ENCODE measurements at regions not wholly inside any gene's neighbourhood (a gene's known extent, or its start where the extent isn't known, plus 50 kb on each side); places are given as distances from the start of the nearest gene placed in this dataset.
"Not testable (repeated sequence)": the region's sequence is repeated elsewhere in the genome, so short reads cannot be mapped to it uniquely, and the experiment has no call there.

DNA sequence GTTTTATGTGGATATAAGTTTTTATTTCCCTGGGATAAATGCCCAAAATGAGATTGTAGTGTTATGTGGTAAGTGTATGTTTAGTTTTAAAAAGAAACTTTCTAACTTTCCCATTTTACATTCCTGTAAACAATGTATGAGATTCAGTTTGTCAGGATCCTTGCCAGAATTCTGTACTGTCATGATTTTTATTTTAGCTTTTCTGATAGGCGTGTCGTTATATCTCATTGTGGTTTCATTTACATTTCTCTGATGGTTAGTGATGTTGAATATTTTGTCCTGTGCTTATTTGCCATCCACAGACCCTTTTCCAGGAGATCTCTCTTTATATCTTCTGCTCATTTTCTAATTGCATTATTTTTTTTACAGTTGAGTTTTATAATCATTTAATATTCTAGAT is 245.6 kb upstream of the CDH2 start:
- in situ Hi-C loops (cut with HindIII; ENCODE audit: extremely low pct_ligation_motif_present, low pct_unique_long_range_greater_than_20kb), result no loop called here
- Histone ChIP-seq H3K9ac (ENCODE audit: insufficient read depth, low read depth, low read length) (no peak overlapping the region), H3K9me3 (ENCODE audit: low read length) (peaks cover 7% of the 10 kb centered on the region; the same call in 1 of the 2 replicates), H3K4me3 (replicated peaks in 1 of 3; ENCODE audit: insufficient read depth in 1 of 3, low read depth in 2 of 3, low read length in 3 of 3) (no peak overlapping the region), H3K4me2 (ENCODE audit: low read depth, low read length) (no peak overlapping the region), H2AFZ (ENCODE audit: low read length) (no peak overlapping the region), H3K27me3 (ENCODE audit: control insufficient read depth in 1 of 2, insufficient read depth in 2 of 2, low read length in 2 of 2) (no peaks in the 10 kb centered on the region), H3K79me2 (ENCODE audit: insufficient read depth, low read length) (no peaks in the 10 kb centered on the region), H3K36me3 (replicated peaks in 1 of 2; ENCODE audit: control insufficient read depth in 1 of 2, insufficient read depth in 2 of 2, low read length in 2 of 2) (no peaks in the 10 kb centered on the region), H3K27ac (ENCODE audit: extremely low read length, insufficient read depth, low read length) (no peak overlapping the region), H3K4me1 (ENCODE audit: insufficient read depth, low read length) (no peaks in the 10 kb centered on the region), H4K20me1 (ENCODE audit: insufficient read depth, low read length) (no peaks in the 10 kb centered on the region)
- intact Hi-C loops (cut with micrococcal nuclease; ENCODE audit: unreplicated experiment), result no loop called here
- 5% methylated on average over 2 of the region's 2 CpGs for WGBS (ENCODE audit: low lambda C conversion rate)
- DNase-seq (ENCODE audit: low spot score) (no peak), ATAC-seq (no peak), FAIRE-seq (no peak)
- POLR2A ChIA-PET, result no interaction called here
- TF ChIP-seq EP300 (IDR thresholded peaks at IDR 0.05; ENCODE audit: low read depth in 2 of 2, low read length in 2 of 2), result no peak
- TF ChIP-seq EP300 (CRISPR knock-in tag; IDR thresholded peaks at IDR 0.05; ENCODE audit: borderline replicate concordance), result no peak
- no TSS peak for BruUV-seq (replicated peaks)
- CTCF ChIA-PET (ENCODE audit: low intra/inter-chr PET ratio, low total read pairs), result no interaction called here

- in situ Hi-C loops (cut with HindIII; ENCODE audit: extremely low pct_ligation_motif_present, low pct_unique_long_range_greater_than_20kb); DNase-seq (ENCODE audit: low spot score); CTCF ChIA-PET (ENCODE audit: low intra/inter-chr PET ratio, low total read pairs); H3K79me2 ChIP-seq (ENCODE audit: insufficient read depth, low read length); intact Hi-C loops (cut with micrococcal nuclease; ENCODE audit: unreplicated experiment); H2AFZ ChIP-seq (ENCODE audit: low read length); BruUV-seq (replicated peaks); H3K36me3 ChIP-seq (replicated peaks in 1 of 2; ENCODE audit: control insufficient read depth in 1 of 2, insufficient read depth in 2 of 2, low read length in 2 of 2); H3K9ac ChIP-seq (ENCODE audit: insufficient read depth, low read depth, low read length); H4K20me1 ChIP-seq (ENCODE audit: insufficient read depth, low read length); FAIRE-seq; ATAC-seq; H3K9me3 ChIP-seq (ENCODE audit: low read length); H3K4me3 ChIP-seq (replicated peaks in 1 of 3; ENCODE audit: insufficient read depth in 1 of 3, low read depth in 2 of 3, low read length in 3 of 3); H3K4me1 ChIP-seq (ENCODE audit: insufficient read depth, low read length); H3K4me2 ChIP-seq (ENCODE audit: low read depth, low read length); H3K27me3 ChIP-seq (ENCODE audit: control insufficient read depth in 1 of 2, insufficient read depth in 2 of 2, low read length in 2 of 2); POLR2A ChIA-PET; H3K27ac ChIP-seq (ENCODE audit: extremely low read length, insufficient read depth, low read length): not testable (repeated sequence)
- WGBS (ENCODE audit: low lambda C conversion rate), result 55% methylated on average over 4 of the region's 17 CpGs
Observed at GRCh38 chr18:28421950-28422349, 245.0 kb upstream of the CDH2 start.

DNA sequence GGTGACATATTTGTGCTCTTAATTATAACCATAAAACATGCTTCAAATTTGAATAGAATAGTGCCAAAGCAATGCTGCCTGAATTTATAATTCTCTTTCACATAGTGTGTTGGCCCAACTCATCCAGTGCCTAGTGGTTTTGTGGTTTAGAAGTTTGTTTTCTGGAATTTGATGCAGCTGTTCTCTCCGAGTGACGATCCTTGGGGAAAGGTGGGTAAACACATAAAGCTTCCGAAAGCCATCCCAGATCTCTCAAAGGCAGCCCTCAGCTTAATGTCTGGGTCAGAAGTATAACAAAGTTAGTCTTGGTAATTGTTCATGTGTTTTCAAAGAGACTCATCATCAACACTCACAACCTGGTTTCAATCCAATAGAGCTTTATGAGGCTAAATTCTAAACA is 235.6 kb upstream of the CDH2 start:
- CTCF ChIA-PET (ENCODE audit: low intra/inter-chr PET ratio, low total read pairs), result no interaction called here
- Histone ChIP-seq H3K4me1 (ENCODE audit: insufficient read depth, low read length) (no peaks in the 10 kb centered on the region), H3K36me3 (replicated peaks in 1 of 2; ENCODE audit: control insufficient read depth in 1 of 2, insufficient read depth in 2 of 2, low read length in 2 of 2) (no peaks in the 10 kb centered on the region), H3K4me3 (replicated peaks in 1 of 3; ENCODE audit: insufficient read depth in 1 of 3, low read depth in 2 of 3, low read length in 3 of 3) (no peak overlapping the region), H4K20me1 (ENCODE audit: insufficient read depth, low read length) (no peaks in the 10 kb centered on the region), H3K4me2 (ENCODE audit: low read depth, low read length) (no peak overlapping the region), H3K27ac (ENCODE audit: extremely low read length, insufficient read depth, low read length) (no peak overlapping the region), H3K79me2 (ENCODE audit: insufficient read depth, low read length) (no peaks in the 10 kb centered on the region), H3K27me3 (ENCODE audit: control insufficient read depth in 1 of 2, insufficient read depth in 2 of 2, low read length in 2 of 2) (no peaks in the 10 kb centered on the region), H3K9ac (ENCODE audit: insufficient read depth, low read depth, low read length) (no peak overlapping the region), H3K9me3 (ENCODE audit: low read length) (no peaks in the 10 kb centered on the region), H2AFZ (ENCODE audit: low read length) (no peak overlapping the region)
- POLR2A ChIA-PET, result no interaction called here
- in situ Hi-C loops (cut with HindIII; ENCODE audit: extremely low pct_ligation_motif_present, low pct_unique_long_range_greater_than_20kb), result no loop called here
- FAIRE-seq (no peak), ATAC-seq (no peak), DNase-seq (ENCODE audit: low spot score) (no peak)
- no TSS peak for BruUV-seq (replicated peaks)
- 10% methylated on average over 3 of the region's 3 CpGs for WGBS (ENCODE audit: low lambda C conversion rate)
- intact Hi-C loops (cut with micrococcal nuclease; ENCODE audit: unreplicated experiment), result no loop called here
- TF ChIP-seq, protein P1, sequence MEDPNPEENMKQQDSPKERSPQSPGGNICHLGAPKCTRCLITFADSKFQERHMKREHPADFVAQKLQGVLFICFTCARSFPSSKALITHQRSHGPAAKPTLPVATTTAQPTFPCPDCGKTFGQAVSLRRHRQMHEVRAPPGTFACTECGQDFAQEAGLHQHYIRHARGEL (CRISPR knock-in tag; IDR thresholded peaks at IDR 0.05), result no peak
- TF ChIP-seq TSC22D2 (CRISPR knock-in tag; IDR thresholded peaks at IDR 0.05; ENCODE audit: borderline replicate concordance) (no peak), RERE (CRISPR knock-in tag; IDR thresholded peaks at IDR 0.05; ENCODE audit: low read depth) (no peak), MTA1 (CRISPR knock-in tag; IDR thresholded peaks at IDR 0.05; ENCODE audit: borderline replicate concordance) (no peak), ZNF569 (CRISPR knock-in tag; IDR thresholded peaks at IDR 0.05; ENCODE audit: borderline replicate concordance) (no peak)
